ENCODE measurements at regions not wholly inside any gene's neighbourhood (a gene's known extent, or its start where the extent isn't known, plus 50 kb on each side); places are given as distances from the start of the nearest gene placed in this dataset.

DNA sequence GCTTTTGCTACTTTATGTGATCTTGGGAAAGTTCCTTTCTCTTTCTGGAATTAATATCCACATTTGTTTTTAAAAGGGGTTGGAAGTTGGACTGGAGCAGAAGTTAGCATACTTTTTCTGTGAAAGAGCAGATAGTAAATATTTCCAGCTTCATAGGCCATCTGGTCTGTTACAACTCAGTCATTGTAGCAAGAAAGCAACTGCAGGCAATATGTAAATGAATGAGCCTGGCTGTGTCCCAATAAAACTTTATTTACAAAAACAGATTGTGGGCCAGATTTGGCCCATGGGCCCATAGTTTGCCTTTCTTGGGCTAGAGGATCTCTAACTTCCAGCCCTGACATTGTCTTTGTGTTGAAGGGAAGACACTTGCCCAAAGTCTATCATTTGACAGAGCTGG is 104.4 kb downstream of the ACTL7B start:
- no peak for ATAC-seq
- no peak for TF ChIP-seq CEBPB (IDR thresholded peaks at IDR 0.05; ENCODE audit: low read depth)
- no peak for TF ChIP-seq CTCF (IDR thresholded peaks at IDR 0.05 in 2 of 3, conservative IDR thresholded peaks at IDR 0.05 in 1 of 3; ENCODE audit: borderline replicate concordance in 1 of 3, insufficient read depth in 1 of 3, low read depth in 2 of 3, low read length in 2 of 3)
- no peak for TF ChIP-seq EZH2phosphoT487 (IDR thresholded peaks at IDR 0.05; ENCODE audit: borderline replicate concordance)
- no peak for TF ChIP-seq RAD21 (IDR thresholded peaks at IDR 0.05; ENCODE audit: low read depth)
- no peak for TF ChIP-seq ZNF274 (IDR thresholded peaks at IDR 0.05; ENCODE audit: low read depth, low read length)
- no peak for TF ChIP-seq EZH2 (IDR thresholded peaks at IDR 0.05)
- no peak for TF ChIP-seq POLR2A (IDR thresholded peaks at IDR 0.05; ENCODE audit: borderline replicate concordance, extremely low read depth, insufficient read depth, insufficient read length)
- TF ChIP-seq SIN3A (IDR thresholded peaks at IDR 0.05; ENCODE audit: low read depth), result no peak
- TF ChIP-seq ELF1 (IDR thresholded peaks at IDR 0.05; ENCODE audit: borderline replicate concordance, low read depth), result no peak
- TF ChIP-seq MAX (IDR thresholded peaks at IDR 0.05), result no peak
- TF ChIP-seq, protein P1, sequence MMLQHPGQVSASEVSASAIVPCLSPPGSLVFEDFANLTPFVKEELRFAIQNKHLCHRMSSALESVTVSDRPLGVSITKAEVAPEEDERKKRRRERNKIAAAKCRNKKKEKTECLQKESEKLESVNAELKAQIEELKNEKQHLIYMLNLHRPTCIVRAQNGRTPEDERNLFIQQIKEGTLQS (IDR thresholded peaks at IDR 0.05), result no peak
- TF ChIP-seq FOSL1 (IDR thresholded peaks at IDR 0.05; ENCODE audit: low read depth), result no peak
- TF ChIP-seq EGR1 (IDR thresholded peaks at IDR 0.05; ENCODE audit: low read depth), result no peak
- no peak for TF ChIP-seq YY1 (IDR thresholded peaks at IDR 0.05; ENCODE audit: extremely low read depth, insufficient replicate concordance, low read depth, low read length)
- no peak for TF ChIP-seq POLR2AphosphoS5 (IDR thresholded peaks at IDR 0.05; ENCODE audit: low read depth, low read length)
- no peak for TF ChIP-seq ZFX (IDR thresholded peaks at IDR 0.05)
- TF ChIP-seq JUND (IDR thresholded peaks at IDR 0.05), result no peak
- no peak for TF ChIP-seq CBX3 (IDR thresholded peaks at IDR 0.05; ENCODE audit: low read depth)
- no peak for TF ChIP-seq SP1 (IDR thresholded peaks at IDR 0.05; ENCODE audit: low read depth)

More for the DNA sequence above, 104.4 kb downstream of the ACTL7B start:
- no peak overlapping the region for H2AFZ ChIP-seq (ENCODE audit: low read depth, low read length, poor library complexity, severe bottlenecking)
- H3K4me2 ChIP-seq (ENCODE audit: low read length), result no peak overlapping the region
- no peaks in the 10 kb centered on the region for H3K79me2 ChIP-seq (ENCODE audit: insufficient read depth, low read length)
- BruUV-seq (replicated peaks), result no TSS peak
- no peak overlapping the region for H3K4me3 ChIP-seq (replicated peaks in 1 of 2; ENCODE audit: low read depth in 1 of 2, low read length in 2 of 2)
- H3K36me3 ChIP-seq (ENCODE audit: control insufficient read depth in 1 of 2, insufficient read depth in 2 of 2, low read length in 2 of 2), result no peaks in the 10 kb centered on the region
- no peaks in the 10 kb centered on the region for H3K4me1 ChIP-seq (ENCODE audit: control insufficient read depth in 1 of 2, insufficient read depth in 2 of 2, low read length in 2 of 2)
- H3K9ac ChIP-seq (ENCODE audit: low read length), result no peak overlapping the region
- ChIA-PET CTCF (no interaction called here), POLR2A (no interaction called here), RAD21 (ENCODE audit: low non-redundant PET in 1 of 2, low total read pairs in 2 of 2, uncharacterized antibody in 2 of 2, unreplicated experiment in 2 of 2) (no interaction called here)
- no peak overlapping the region for H3K27ac ChIP-seq (ENCODE audit: low read depth, low read length)
- DNase-seq (ENCODE audit: low read depth, low spot score), result no peak
- intact Hi-C loops (cut with micrococcal nuclease), result no loop called here
- no peaks in the 10 kb centered on the region for H4K20me1 ChIP-seq (ENCODE audit: insufficient read depth)
- H3K9me3 ChIP-seq (ENCODE audit: control insufficient read depth in 1 of 2, insufficient read depth in 1 of 2, low read depth in 1 of 2, low read length in 2 of 2), result no peaks in the 10 kb centered on the region
- H3K9me2 ChIP-seq (ENCODE audit: insufficient read depth), result no peaks in the 10 kb centered on the region
- no peaks in the 10 kb centered on the region for H3K27me3 ChIP-seq (ENCODE audit: insufficient read depth, low read length)

All from HCT116 (cell line).